WERI-Rb-1 (cell line): ENCODE measurements at regions not wholly inside any gene's neighbourhood (a gene's known extent, or its start where the extent isn't known, plus 50 kb on each side); places are given as distances from the start of the nearest gene placed in this dataset.

Source experiments
- DNase-seq: peaks from one replicate; pipeline ENCODE4 v3.0.0-alpha.2; 2020
- H3K27ac ChIP-seq: fragments of 250-450 bp; sonication (Bioruptor Pico); 2 replicates; pipeline ENCODE4 v1.5.1; 2020; ENCODE audit warnings: mild to moderate bottlenecking, moderate library complexity
- H3K27me3 ChIP-seq: fragments of 250-450 bp; sonication (Bioruptor Pico); 2 replicates; pipeline ENCODE4 v1.5.1; 2021; ENCODE audit warnings: mild to moderate bottlenecking, low read depth, moderate library complexity; ENCODE audit not compliant: insufficient read depth, severe bottlenecking
- H3K36me3 ChIP-seq: fragments of 250-450 bp; sonication (Bioruptor Pico); 2 replicates; pipeline ENCODE4 v1.5.1; 2020; ENCODE audit warnings: mild to moderate bottlenecking, moderate library complexity
- H3K4me3 ChIP-seq: 2 replicates; pipeline ENCODE4 v1.5.1; 2011; ENCODE audit warnings: low read depth, mild to moderate bottlenecking, control low read depth, low read length
- H3K9me3 ChIP-seq: fragments of 250-450 bp; sonication (Bioruptor Pico); 2 replicates; pipeline ENCODE4 v1.5.1; 2021; ENCODE audit warnings: mild to moderate bottlenecking, moderate library complexity; ENCODE audit not compliant: severe bottlenecking
- CTCF ChIP-seq: IDR thresholded peaks from 2 replicates; pipeline ENCODE4 v1.5.1; 2011; ENCODE audit warnings: low read depth, mild to moderate bottlenecking, control low read depth, inconsistent platforms, low read length

GRCh38 chr6:103081126-103081525 lies 1687.6 kb downstream of the GRIK2 start:
- Histone ChIP-seq H3K27me3 (no peaks in the 10 kb centered on the region), H3K36me3 (no peaks in the 10 kb centered on the region), H3K27ac (no peak overlapping the region), H3K9me3 (no peaks in the 10 kb centered on the region), H3K4me3 (no peak overlapping the region)
- no peak for DNase-seq
- no peak for TF ChIP-seq CTCF

DNA sequence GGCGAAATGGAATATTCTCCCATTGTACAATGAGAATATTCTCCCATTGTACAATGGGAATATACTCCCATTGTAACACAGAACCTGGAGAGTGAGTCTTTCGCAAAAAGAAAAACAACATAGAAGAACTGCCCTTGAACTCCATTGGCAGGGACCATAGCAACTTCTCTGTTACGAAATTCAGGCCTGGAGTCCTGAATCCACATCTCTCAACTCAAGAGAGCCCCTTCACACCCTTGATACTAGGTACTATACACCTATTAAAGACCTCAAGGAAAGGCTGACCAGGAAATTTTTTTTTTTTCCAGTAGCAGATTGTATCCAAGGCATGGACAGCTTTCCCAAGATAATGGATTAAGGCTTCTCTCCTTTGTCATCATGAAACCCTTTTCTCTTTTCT lies 1687.0 kb downstream of the GRIK2 start:
- Histone ChIP-seq H3K9me3 (no peaks in the 10 kb centered on the region), H3K36me3 (no peaks in the 10 kb centered on the region), H3K4me3 (no peak overlapping the region), H3K27me3 (no peaks in the 10 kb centered on the region), H3K27ac (no peak overlapping the region)
- TF ChIP-seq CTCF = no peak
- no peak for DNase-seq

DNA sequence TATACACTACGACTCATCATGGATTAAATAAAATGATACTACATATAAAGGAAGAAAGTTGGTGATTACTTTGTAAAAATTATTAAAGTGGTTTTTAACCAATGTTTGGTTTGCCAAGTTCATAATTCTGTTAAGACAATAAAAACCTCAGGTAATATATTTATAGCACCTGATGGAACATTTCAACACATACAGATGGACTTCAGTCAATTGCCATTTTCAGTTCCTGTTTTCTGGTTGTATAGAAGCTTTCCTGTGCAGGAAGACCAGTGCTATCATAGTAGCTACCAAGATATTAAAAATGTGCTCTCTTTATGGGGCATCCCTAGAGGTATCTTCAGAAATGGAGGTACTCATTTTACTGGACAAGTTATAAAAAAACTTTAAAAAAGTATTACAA lies 1686.4 kb downstream of the GRIK2 start:
- no peak overlapping the region for H3K4me3 ChIP-seq
- TF ChIP-seq CTCF = no peak
- no peaks in the 10 kb centered on the region for H3K36me3 ChIP-seq
- no peak for DNase-seq
- H3K27ac ChIP-seq = no peak overlapping the region
- no peaks in the 10 kb centered on the region for H3K9me3 ChIP-seq
- no peaks in the 10 kb centered on the region for H3K27me3 ChIP-seq

DNA sequence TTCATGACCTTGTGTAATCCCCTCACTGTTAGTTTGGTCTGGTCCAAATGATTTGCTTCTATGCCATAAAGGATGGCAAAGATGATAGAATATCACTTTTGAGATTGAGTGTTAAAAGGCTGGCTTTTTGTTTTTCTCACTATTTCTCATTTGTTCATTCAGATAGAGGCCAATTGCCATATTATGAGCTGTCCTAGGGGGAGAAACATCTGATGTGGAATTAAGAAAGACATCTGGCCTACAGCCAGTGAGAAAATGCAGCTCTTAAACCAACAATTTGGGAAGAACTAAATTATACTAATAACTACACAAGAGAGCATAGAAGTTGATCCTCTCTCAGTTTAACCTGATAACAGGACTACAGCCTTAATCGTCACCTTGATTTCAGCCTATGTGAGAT lies 1668.6 kb downstream of the GRIK2 start:
- Histone ChIP-seq H3K9me3 (no peaks in the 10 kb centered on the region), H3K27me3 (no peaks in the 10 kb centered on the region), H3K4me3 (no peak overlapping the region), H3K27ac (no peak overlapping the region), H3K36me3 (no peaks in the 10 kb centered on the region)
- no peak for TF ChIP-seq CTCF
- DNase-seq = no peak

DNA sequence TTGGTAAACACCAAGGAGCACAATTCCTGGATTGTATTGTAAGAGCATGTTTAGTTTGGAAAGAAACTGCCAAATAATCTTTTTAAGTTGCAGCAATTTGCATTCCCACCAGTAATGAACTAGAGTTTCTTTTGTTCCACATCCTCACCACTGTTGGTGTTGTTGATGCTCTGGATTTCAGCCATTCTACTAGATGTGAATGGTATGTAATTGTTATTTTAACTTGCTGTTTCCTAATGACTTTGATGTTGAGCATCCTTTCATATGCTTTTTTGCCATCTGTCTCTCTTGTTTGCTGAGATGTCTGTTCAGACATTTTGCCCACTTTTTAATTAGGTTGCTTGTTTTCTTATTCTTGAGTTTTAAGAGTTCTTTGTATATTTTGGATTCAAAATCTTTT lies 1654.1 kb downstream of the GRIK2 start:
- no peaks in the 10 kb centered on the region for H3K36me3 ChIP-seq
- TF ChIP-seq CTCF = no peak
- H3K4me3 ChIP-seq = no peak overlapping the region
- no peak overlapping the region for H3K27ac ChIP-seq
- DNase-seq = no peak
- H3K9me3 ChIP-seq = no peaks in the 10 kb centered on the region
- H3K27me3 ChIP-seq = no peaks in the 10 kb centered on the region

- H3K27me3 ChIP-seq = no peaks in the 10 kb centered on the region
- DNase-seq = no peak
These were observed 1648.8 kb downstream of the GRIK2 start for GRCh38 chr6:103042336-103042735.

More at GRCh38 chr6:103042336-103042735, 1648.8 kb downstream of the GRIK2 start:
- TF ChIP-seq CTCF = no peak
- Histone ChIP-seq H3K36me3 (no peaks in the 10 kb centered on the region), H3K27ac (no peak overlapping the region), H3K9me3 (no peaks in the 10 kb centered on the region), H3K4me3 (no peak overlapping the region)
